DOHH2 (cell line): ENCODE measurements at regions not wholly inside any gene's neighbourhood (a gene's known extent, or its start where the extent isn't known, plus 50 kb on each side); places are given as distances from the start of the nearest gene placed in this dataset.

Experiments used
- H3F3A ChIP-seq: fragments of 200-600 bp; sonication (generic), shearing (Covaris generic); 2 replicates; pipeline ENCODE4 v1.6.0; 2016; ENCODE audit warnings: antibody characterized with exemption, mild to moderate bottlenecking; ENCODE audit not compliant: control insufficient read depth, insufficient read depth
- H3K27ac ChIP-seq: fragments of 200-600 bp; sonication (generic); 2 replicates; pipeline ENCODE4 v1.5.1; 2014; ENCODE audit warnings: low read depth, mild to moderate bottlenecking, low read length, moderate library complexity
- H3K27me3 ChIP-seq: fragments of 200-600 bp; sonication (generic); 2 replicates; pipeline ENCODE4 v1.6.1; 2014; ENCODE audit warnings: mild to moderate bottlenecking, low read length, mixed read lengths; ENCODE audit not compliant: control insufficient read depth
- H3K36me3 ChIP-seq: fragments of 200-600 bp; sonication (generic); 2 replicates; pipeline ENCODE4 v1.6.1; 2014; ENCODE audit warnings: mild to moderate bottlenecking, low read length, moderate library complexity, mixed read lengths; ENCODE audit not compliant: control insufficient read depth
- H3K4me1 ChIP-seq: fragments of 200-600 bp; sonication (generic); 2 replicates; pipeline ENCODE4 v1.6.1; 2014; ENCODE audit warnings: mild to moderate bottlenecking, low read length, mixed read lengths; ENCODE audit not compliant: control insufficient read depth
- H3K4me2 ChIP-seq: fragments of 200-600 bp; sonication (generic); 2 replicates; pipeline ENCODE4 v1.6.0; 2014; ENCODE audit warnings: mild to moderate bottlenecking, low read length, moderate library complexity
- H3K4me3 ChIP-seq: fragments of 200-600 bp; sonication (generic); 2 replicates; pipeline ENCODE4 v1.5.1; 2014; ENCODE audit warnings: mild to moderate bottlenecking, low read length, mixed read lengths
- H3K79me2 ChIP-seq: fragments of 200-600 bp; sonication (generic); 2 replicates; pipeline ENCODE4 v1.6.1; 2014; ENCODE audit warnings: mild to moderate bottlenecking, low read length, mixed read lengths; ENCODE audit not compliant: control insufficient read depth
- H3K9me2 ChIP-seq: fragments of 200-600 bp; sonication (generic); replicated peaks from 2 replicates; pipeline ENCODE4 v1.6.1; 2014; ENCODE audit warnings: mild to moderate bottlenecking, low read length, mixed read lengths; ENCODE audit not compliant: control insufficient read depth
- H3K9me3 ChIP-seq: fragments of 200-600 bp; sonication (generic); 2 replicates; pipeline ENCODE4 v1.6.1; 2014; ENCODE audit warnings: antibody characterized with exemption, low read length, mixed read lengths; ENCODE audit not compliant: control insufficient read depth, insufficient read depth
- H4K20me1 ChIP-seq: fragments of 200-600 bp; sonication (generic); 2 replicates; pipeline ENCODE4 v1.6.0; 2014; ENCODE audit warnings: low read depth, mild to moderate bottlenecking, antibody characterized with exemption, low read length, moderate library complexity; ENCODE audit not compliant: control insufficient read depth, insufficient read depth
- CTCF ChIP-seq: fragments of 200-600 bp; sonication (generic); IDR thresholded peaks from one replicate; pipeline ENCODE4 v1.5.1; 2014; ENCODE audit warnings: antibody characterized with exemption, mild to moderate bottlenecking, low read depth, low read length; ENCODE audit not compliant: poor library complexity, severe bottlenecking
- EZH2phosphoT487 ChIP-seq: fragments of 200-600 bp; sonication (generic); IDR thresholded peaks from 2 replicates; pipeline ENCODE4 v1.6.1; 2017; ENCODE audit warnings: borderline replicate concordance, mild to moderate bottlenecking, antibody characterized with exemption, low read length, moderate library complexity, mixed read lengths

GRCh38 chr6:103409475-103409874 lies 1450.2 kb downstream of the HACE1 start:
- no peaks in the 10 kb centered on the region for H3K79me2 ChIP-seq
- no peaks in the 10 kb centered on the region for H3F3A ChIP-seq
- H3K36me3 ChIP-seq = no peaks in the 10 kb centered on the region
- TF ChIP-seq CTCF = no peak
- TF ChIP-seq EZH2phosphoT487 = no peak
- no peaks in the 10 kb centered on the region for H4K20me1 ChIP-seq
- no peak overlapping the region for H3K4me2 ChIP-seq
- H3K4me3 ChIP-seq = no peak overlapping the region
- H3K4me1 ChIP-seq = no peaks in the 10 kb centered on the region
- no peaks in the 10 kb centered on the region for H3K9me3 ChIP-seq
- no peaks in the 10 kb centered on the region for H3K27me3 ChIP-seq
- no peaks in the 10 kb centered on the region for H3K9me2 ChIP-seq
- no peak overlapping the region for H3K27ac ChIP-seq

- no peak overlapping the region for H3K4me3 ChIP-seq
- H3K27me3 ChIP-seq = no peaks in the 10 kb centered on the region
- no peaks in the 10 kb centered on the region for H3F3A ChIP-seq
- no peaks in the 10 kb centered on the region for H3K9me2 ChIP-seq
- H4K20me1 ChIP-seq = no peaks in the 10 kb centered on the region
- no peaks in the 10 kb centered on the region for H3K79me2 ChIP-seq
- TF ChIP-seq EZH2phosphoT487 (no peak), CTCF (no peak)
- no peaks in the 10 kb centered on the region for H3K36me3 ChIP-seq
- H3K9me3 ChIP-seq = no peaks in the 10 kb centered on the region
- H3K27ac ChIP-seq = no peak overlapping the region
- H3K4me1 ChIP-seq = no peaks in the 10 kb centered on the region
- no peak overlapping the region for H3K4me2 ChIP-seq
These were observed 1454.4 kb downstream of the HACE1 start for GRCh38 chr6:103405321-103405720.

GRCh38 chr6:103404799-103405198 lies 1454.9 kb downstream of the HACE1 start:
- Histone ChIP-seq H3K27me3 (no peaks in the 10 kb centered on the region), H3K9me2 (no peaks in the 10 kb centered on the region), H3K4me3 (no peak overlapping the region), H3K27ac (no peak overlapping the region), H3K9me3 (no peaks in the 10 kb centered on the region), H3K36me3 (no peaks in the 10 kb centered on the region), H3K4me2 (no peak overlapping the region), H3K79me2 (no peaks in the 10 kb centered on the region), H3K4me1 (no peaks in the 10 kb centered on the region), H4K20me1 (no peaks in the 10 kb centered on the region), H3F3A (no peaks in the 10 kb centered on the region)
- no peak for TF ChIP-seq EZH2phosphoT487
- TF ChIP-seq CTCF = no peak

GRCh38 chr6:103396768-103397167 lies 1463.0 kb downstream of the HACE1 start:
- Histone ChIP-seq H4K20me1 (no peaks in the 10 kb centered on the region), H3K9me3 (peaks cover 5% of the 10 kb centered on the region; the same call in 1 of the 2 replicates), H3F3A (no peaks in the 10 kb centered on the region), H3K4me2 (no peak overlapping the region), H3K27ac (no peak overlapping the region), H3K36me3 (no peaks in the 10 kb centered on the region), H3K4me1 (no peaks in the 10 kb centered on the region), H3K9me2 (no peaks in the 10 kb centered on the region), H3K27me3 (no peaks in the 10 kb centered on the region), H3K79me2 (no peaks in the 10 kb centered on the region), H3K4me3 (no peak overlapping the region)
- TF ChIP-seq EZH2phosphoT487 (no peak), CTCF (no peak)
